ENCODE measurements at regions not wholly inside any gene's neighbourhood (a gene's known extent, or its start where the extent isn't known, plus 50 kb on each side); places are given as distances from the start of the nearest gene placed in this dataset.

GRCh38 chr10:37535459-37536246, 321.8 kb downstream of the ZNF248 start (continued):
- TF ChIP-seq ZNF574 (CRISPR knock-in tag; IDR thresholded peaks at IDR 0.05), result no peak
- no peak for TF ChIP-seq RFX5 (IDR thresholded peaks at IDR 0.05; ENCODE audit: low read depth, low read length)

- Histone ChIP-seq H2AFZ (ENCODE audit: low read length) (no peak overlapping the region), H3K27me3 (ENCODE audit: control insufficient read depth in 1 of 2, insufficient read depth in 2 of 2, low read length in 2 of 2) (no peaks in the 10 kb centered on the region; a peak in 1 of 5 replicates), H3K9ac (ENCODE audit: insufficient read depth, low read depth, low read length) (no peak overlapping the region), H4K20me1 (ENCODE audit: insufficient read depth, low read length) (no peaks in the 10 kb centered on the region), H3K4me3 (replicated peaks in 1 of 3; ENCODE audit: insufficient read depth in 1 of 3, low read depth in 2 of 3, low read length in 3 of 3) (no peak overlapping the region), H3K4me1 (ENCODE audit: insufficient read depth, low read length) (no peaks in the 10 kb centered on the region), H3K36me3 (replicated peaks in 1 of 2; ENCODE audit: control insufficient read depth in 1 of 2, insufficient read depth in 2 of 2, low read length in 2 of 2) (no peaks in the 10 kb centered on the region), H3K27ac (ENCODE audit: extremely low read length, insufficient read depth, low read length) (no peak overlapping the region), H3K9me3 (ENCODE audit: low read length) (peaks cover 5% of the 10 kb centered on the region; the same call in 1 of the 2 replicates), H3K4me2 (ENCODE audit: low read depth, low read length) (no peak overlapping the region), H3K79me2 (ENCODE audit: insufficient read depth, low read length) (no peaks in the 10 kb centered on the region)
- in situ Hi-C loops (cut with HindIII; ENCODE audit: extremely low pct_ligation_motif_present, low pct_unique_long_range_greater_than_20kb) (no loop called here), intact Hi-C loops (cut with micrococcal nuclease; ENCODE audit: unreplicated experiment) (no loop called here)
- DNase-seq (ENCODE audit: low spot score), result no peak
- no TSS peak for BruUV-seq (replicated peaks)
- POLR2A ChIA-PET, result no interaction called here
- no peak for ATAC-seq
- CTCF ChIA-PET (ENCODE audit: low intra/inter-chr PET ratio, low total read pairs), result no interaction called here
- TF ChIP-seq IKZF5 (CRISPR knock-in tag; IDR thresholded peaks at IDR 0.05) (no peak), ZSCAN22 (CRISPR knock-in tag; IDR thresholded peaks at IDR 0.05) (no peak), ZNF10 (CRISPR knock-in tag; IDR thresholded peaks at IDR 0.05; ENCODE audit: borderline replicate concordance, low read depth) (no peak)
- 61% methylated on average over 3 of the region's 3 CpGs for WGBS (ENCODE audit: low lambda C conversion rate)
- no peak for FAIRE-seq
These were observed 323.2 kb downstream of the ZNF248 start for GRCh38 chr10:37534166-37534565.

Measured in HepG2 (cell line).